Immature natural killer cell (primary cell): ENCODE measurements at regions not wholly inside any gene's neighbourhood (a gene's known extent, or its start where the extent isn't known, plus 50 kb on each side); places are given as distances from the start of the nearest gene placed in this dataset.

ENCODE experiments used
- DNase-seq, 3 donors: peaks; one replicate each; pipeline ENCODE4 v3.0.0; 2022; ENCODE audit warnings: mixed read lengths in 1 of 3
- H3K27ac Mint-ChIP-seq, 6 donors: one replicate each; pipeline ENCODE4 v1.8.0; 2020; ENCODE audit warnings: mixed read lengths in 6 of 6, mild to moderate bottlenecking in 5 of 6, inconsistent platforms in 4 of 6, moderate library complexity in 3 of 6
- H3K27me3 Mint-ChIP-seq, 3 donors: one replicate each; pipeline ENCODE4 v1.8.0; 2020 to 2021; ENCODE audit warnings: low read depth in 3 of 3, mild to moderate bottlenecking in 3 of 3, mixed read lengths in 3 of 3, moderate library complexity in 3 of 3, inconsistent platforms in 1 of 3
- H3K36me3 Mint-ChIP-seq, 3 donors: one replicate each; pipeline ENCODE4 v1.8.0; 2020; ENCODE audit warnings: mixed read lengths in 3 of 3, inconsistent platforms in 2 of 3, mild to moderate bottlenecking in 2 of 3
- H3K4me1 Mint-ChIP-seq, 2 donors: one replicate each; pipeline ENCODE4 v1.8.0; 2020; ENCODE audit warnings: inconsistent platforms in 2 of 2, mild to moderate bottlenecking in 2 of 2, mixed read lengths in 2 of 2, moderate library complexity in 1 of 2
- H3K4me3 Mint-ChIP-seq, 5 donors: one replicate each; pipeline ENCODE4 v1.8.0; 2020; ENCODE audit warnings: mild to moderate bottlenecking in 5 of 5, mixed read lengths in 5 of 5, inconsistent platforms in 3 of 5, moderate library complexity in 3 of 5
- H3K9me3 Mint-ChIP-seq, 6 donors: one replicate each; pipeline ENCODE4 v1.8.0; 2020; ENCODE audit warnings: mild to moderate bottlenecking in 6 of 6, mixed read lengths in 6 of 6, inconsistent platforms in 4 of 6, moderate library complexity in 3 of 6

DNA sequence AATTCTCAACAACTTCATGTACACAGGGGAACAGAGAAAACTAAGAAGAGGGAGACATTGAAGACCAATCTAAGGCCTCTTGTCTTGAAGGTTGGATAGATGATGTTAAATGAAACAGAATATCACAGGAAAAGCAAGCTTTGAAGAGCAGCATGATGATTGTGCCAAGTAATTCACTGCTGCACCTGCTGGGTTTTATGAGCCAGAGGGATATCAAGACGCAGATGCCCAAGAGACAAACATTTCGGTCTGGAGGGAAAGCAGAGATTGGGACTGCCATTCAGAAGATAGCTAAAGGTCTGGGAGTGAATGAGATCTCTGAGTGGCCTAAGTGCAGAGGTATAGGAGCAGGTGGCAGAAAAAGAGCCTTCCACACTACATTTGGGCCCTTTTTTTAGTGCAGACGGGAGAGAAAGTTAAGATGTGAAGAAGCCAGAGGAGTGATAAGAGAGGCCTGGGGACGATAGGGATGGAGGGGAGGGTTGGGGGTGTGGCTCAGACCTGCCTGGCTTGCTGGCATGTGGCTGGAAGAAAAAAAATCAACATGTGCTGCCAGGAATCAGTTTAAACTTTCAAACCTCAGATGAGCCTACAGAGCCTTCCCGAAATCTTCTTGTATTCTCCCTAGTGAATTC is 200.6 kb downstream of the AEBP2 start:
- Mint-ChIP-seq H3K9me3 (no peaks in the 10 kb centered on the region), H3K27me3 (peaks cover 1 to 2% (median 2%) of the 10 kb centered on the region in 3 donors), H3K4me1 (no peaks in the 10 kb centered on the region), H3K36me3 (peaks cover 4 to 8% (median 5%) of the 10 kb centered on the region in 3 donors), H3K4me3 (no peak overlapping the region), H3K27ac (no peak overlapping the region)
- no peak for DNase-seq

- DNase-seq = no peak
- Mint-ChIP-seq H3K4me3 (no peak overlapping the region), H3K27me3 (peaks cover 0 to 4% (median 1%) of the 10 kb centered on the region in 3 donors), H3K36me3 (peaks cover 4 to 8% (median 5%) of the 10 kb centered on the region in 3 donors), H3K9me3 (peaks cover 0 to 7% (median 4%) of the 10 kb centered on the region in 6 donors), H3K4me1 (no peaks in the 10 kb centered on the region), H3K27ac (no peak overlapping the region)
Measured at GRCh38 chr12:19641235-19642080, 202.2 kb downstream of the AEBP2 start.

DNA sequence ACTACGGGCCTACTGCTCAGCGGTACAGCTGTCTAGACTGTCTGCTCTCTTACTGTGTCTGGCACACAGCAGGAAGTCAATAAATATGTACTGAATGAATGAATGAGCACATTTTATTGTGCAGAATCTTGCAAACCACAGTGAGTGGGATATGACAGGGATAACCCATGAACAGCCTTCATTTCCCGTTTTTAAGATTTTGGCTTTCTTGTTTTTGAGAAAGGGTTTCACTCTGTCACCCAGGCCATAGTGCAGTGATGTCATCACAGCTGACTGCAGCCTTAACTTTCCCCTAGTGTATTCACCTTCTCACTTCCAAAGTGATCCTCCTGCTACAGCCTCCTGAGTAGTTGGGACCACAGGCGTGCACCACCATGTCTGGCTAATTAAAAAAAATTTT is 203.1 kb downstream of the AEBP2 start:
- Mint-ChIP-seq H3K4me1 (no peaks in the 10 kb centered on the region), H3K27me3 (peaks cover 1 to 4% (median 1%) of the 10 kb centered on the region in 3 donors), H3K27ac (peak overlapping the region in 1 of 6 donors; percentile 60), H3K9me3 (peaks cover 0 to 7% (median 4%) of the 10 kb centered on the region in 6 donors), H3K4me3 (no peak overlapping the region), H3K36me3 (peaks cover 4 to 11% (median 5%) of the 10 kb centered on the region in 3 donors)
- DNase-seq = no peak

DNA sequence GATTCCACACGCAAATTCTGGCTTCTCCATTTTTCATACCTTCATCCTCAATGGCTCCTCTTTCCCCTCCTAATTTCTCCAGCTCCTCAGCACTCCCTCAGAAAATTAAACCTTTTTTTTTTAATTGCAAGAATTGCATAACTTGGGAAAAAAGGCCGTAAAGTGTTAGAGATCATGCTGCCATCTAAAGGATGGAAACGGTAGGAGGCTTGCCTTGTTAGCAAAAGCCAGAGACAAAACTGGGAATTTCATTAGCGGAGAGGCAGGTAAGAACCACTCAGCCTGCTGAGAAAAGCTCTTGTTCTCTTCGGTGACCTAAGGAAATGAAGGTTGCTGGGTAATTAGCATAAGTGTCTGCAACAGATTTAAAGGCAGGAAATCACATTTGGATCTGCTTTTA is 204.3 kb downstream of the AEBP2 start:
- peaks cover 0 to 7% (median 4%) of the 10 kb centered on the region in 6 donors for H3K9me3 Mint-ChIP-seq
- H3K36me3 Mint-ChIP-seq = peaks cover 4 to 11% (median 5%) of the 10 kb centered on the region in 3 donors
- peaks cover 1 to 4% (median 1%) of the 10 kb centered on the region in 3 donors for H3K27me3 Mint-ChIP-seq
- H3K4me3 Mint-ChIP-seq = no peak overlapping the region
- peaks cover 2 to 6% of the 10 kb centered on the region in 2 donors for H3K4me1 Mint-ChIP-seq
- no peak for DNase-seq
- H3K27ac Mint-ChIP-seq = peak overlapping the region in 1 of 6 donors; percentile 60

- Mint-ChIP-seq H3K27ac (no peak overlapping the region), H3K9me3 (peaks cover 0 to 7% (median 4%) of the 10 kb centered on the region in 6 donors), H3K4me1 (peaks cover 2 to 6% of the 10 kb centered on the region in 2 donors), H3K36me3 (peaks cover 4 to 16% (median 5%) of the 10 kb centered on the region in 3 donors), H3K27me3 (peaks cover 1 to 6% (median 1%) of the 10 kb centered on the region in 3 donors), H3K4me3 (no peak overlapping the region)
- DNase-seq = no peak
Measured at GRCh38 chr12:19644571-19644970, 205.3 kb downstream of the AEBP2 start.

- H3K9me3 Mint-ChIP-seq = peaks cover 0 to 7% (median 4%) of the 10 kb centered on the region in 6 donors
- H3K4me1 Mint-ChIP-seq = peaks cover 2 to 6% of the 10 kb centered on the region in 2 donors
- H3K36me3 Mint-ChIP-seq = peaks cover 4 to 14% (median 5%) of the 10 kb centered on the region in 3 donors
- peaks cover 1 to 6% (median 1%) of the 10 kb centered on the region in 3 donors for H3K27me3 Mint-ChIP-seq
- DNase-seq = no peak
- no peak overlapping the region for H3K27ac Mint-ChIP-seq
- H3K4me3 Mint-ChIP-seq = no peak overlapping the region
Measured at GRCh38 chr12:19645823-19646222, 206.5 kb downstream of the AEBP2 start.

GRCh38 chr12:19646599-19646998 is 207.3 kb downstream of the AEBP2 start:
- Mint-ChIP-seq H3K27ac (no peak overlapping the region), H3K4me1 (peaks cover 2 to 6% of the 10 kb centered on the region in 2 donors), H3K4me3 (no peak overlapping the region), H3K36me3 (peaks cover 4 to 13% (median 10%) of the 10 kb centered on the region in 3 donors), H3K9me3 (peaks cover 0 to 7% (median 4%) of the 10 kb centered on the region in 6 donors), H3K27me3 (peaks cover 1 to 6% (median 1%) of the 10 kb centered on the region in 3 donors)
- DNase-seq = no peak

- peaks cover 1 to 6% (median 1%) of the 10 kb centered on the region in 3 donors for H3K27me3 Mint-ChIP-seq
- peaks cover 2 to 6% of the 10 kb centered on the region in 2 donors for H3K4me1 Mint-ChIP-seq
- no peak overlapping the region for H3K27ac Mint-ChIP-seq
- no peak for DNase-seq
- no peak overlapping the region for H3K4me3 Mint-ChIP-seq
- H3K36me3 Mint-ChIP-seq = peaks cover 4 to 16% (median 14%) of the 10 kb centered on the region in 3 donors
- peaks cover 0 to 7% (median 4%) of the 10 kb centered on the region in 6 donors for H3K9me3 Mint-ChIP-seq
Measured at GRCh38 chr12:19647806-19648556, 208.7 kb downstream of the AEBP2 start.

DNA sequence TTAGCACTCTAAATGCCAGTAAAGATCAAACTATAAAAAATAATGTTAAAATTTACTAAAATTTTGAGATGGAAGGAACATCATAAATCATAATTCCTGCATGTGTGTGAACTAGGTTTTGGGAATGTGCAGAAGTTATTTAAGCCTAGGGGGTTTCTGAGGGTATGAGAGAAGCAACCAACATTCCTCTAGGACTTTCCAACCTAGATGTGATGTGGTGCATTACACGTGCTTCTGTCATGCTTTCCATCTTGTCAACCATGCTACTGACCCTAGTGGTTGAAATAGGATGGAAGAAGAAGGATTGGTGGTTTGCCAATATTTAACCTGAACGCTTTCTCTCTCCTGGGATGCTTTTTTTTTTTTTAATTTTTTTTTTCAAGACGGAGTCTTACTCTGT is 209.3 kb downstream of the AEBP2 start:
- Mint-ChIP-seq H3K36me3 (peaks cover 4 to 19% (median 14%) of the 10 kb centered on the region in 3 donors), H3K9me3 (peaks cover 0 to 7% (median 4%) of the 10 kb centered on the region in 6 donors), H3K27me3 (peaks cover 1 to 6% (median 1%) of the 10 kb centered on the region in 3 donors), H3K4me1 (peaks cover 2 to 6% of the 10 kb centered on the region in 2 donors), H3K4me3 (no peak overlapping the region), H3K27ac (no peak overlapping the region)
- DNase-seq = no peak

DNA sequence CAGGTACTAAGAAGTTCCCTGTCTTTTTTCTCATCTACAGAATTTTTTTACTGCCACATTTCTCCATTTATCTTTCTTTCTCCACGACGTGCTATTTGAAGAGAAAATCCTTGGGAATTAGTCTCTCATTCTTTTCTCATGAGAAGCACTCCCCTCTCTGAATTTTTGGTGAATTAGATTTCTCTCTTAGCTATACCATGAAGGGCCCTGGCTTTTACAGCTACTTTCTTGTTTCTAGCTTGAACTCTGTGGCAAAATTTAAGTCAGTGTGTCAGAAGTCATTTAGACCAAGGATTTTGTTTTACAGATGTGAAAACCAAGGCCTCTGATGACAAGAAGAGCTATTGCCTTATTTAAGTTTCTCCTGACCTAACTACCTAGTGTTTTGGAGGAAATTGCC is 213.1 kb downstream of the AEBP2 start:
- Mint-ChIP-seq H3K4me1 (peaks cover 2 to 6% of the 10 kb centered on the region in 2 donors), H3K36me3 (peaks cover 0 to 12% (median 9%) of the 10 kb centered on the region in 3 donors), H3K4me3 (no peak overlapping the region), H3K9me3 (no peaks in the 10 kb centered on the region), H3K27ac (no peak overlapping the region), H3K27me3 (peaks cover 0 to 2% (median 0%) of the 10 kb centered on the region in 3 donors)
- DNase-seq = no peak

DNA sequence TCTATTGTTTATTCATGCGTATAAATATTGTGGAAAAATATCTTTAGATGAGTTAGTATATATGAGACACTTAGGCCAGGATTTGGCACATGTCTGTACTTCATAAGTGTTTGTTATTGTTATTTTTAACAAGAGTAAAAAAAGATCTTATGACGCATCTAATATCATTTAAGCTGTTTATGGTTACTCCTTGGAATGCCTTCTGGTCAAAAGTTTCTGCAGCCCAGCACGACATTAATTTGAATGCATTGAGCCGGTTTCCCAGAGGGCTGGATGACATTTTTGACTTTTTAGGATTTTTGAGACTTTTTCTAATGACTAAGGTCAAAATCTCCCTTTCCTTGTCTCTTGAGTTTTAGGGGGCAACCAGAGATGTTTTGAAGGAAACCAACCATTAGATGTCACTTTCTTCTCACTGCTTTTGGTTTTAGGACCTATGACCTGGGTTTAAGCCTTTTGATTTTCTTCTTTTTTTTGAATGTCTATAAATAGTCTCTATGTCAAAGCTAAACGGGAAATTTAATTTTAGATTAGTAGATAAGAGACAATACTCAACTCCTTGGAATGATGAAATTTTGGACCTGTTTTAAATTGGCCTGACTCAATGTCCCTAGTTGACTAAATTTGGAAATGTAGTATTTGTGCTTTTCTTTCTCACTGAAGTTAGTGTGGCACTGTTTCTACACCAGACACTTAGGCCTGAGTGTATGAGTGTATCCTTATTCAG is 215.5 kb downstream of the AEBP2 start:
- H3K9me3 Mint-ChIP-seq = no peaks in the 10 kb centered on the region
- peaks cover 0 to 2% (median 0%) of the 10 kb centered on the region in 3 donors for H3K27me3 Mint-ChIP-seq
- H3K4me3 Mint-ChIP-seq = no peak overlapping the region
- H3K27ac Mint-ChIP-seq = peak overlapping the region in 1 of 6 donors; percentile 37
- H3K36me3 Mint-ChIP-seq = peaks cover 0 to 13% (median 9%) of the 10 kb centered on the region in 3 donors
- no peak for DNase-seq
- H3K4me1 Mint-ChIP-seq = no peaks in the 10 kb centered on the region

GRCh38 chr12:19657118-19657731 is 217.9 kb downstream of the AEBP2 start:
- peaks cover 0 to 10% (median 3%) of the 10 kb centered on the region in 3 donors for H3K36me3 Mint-ChIP-seq
- no peak overlapping the region for H3K27ac Mint-ChIP-seq
- no peak overlapping the region for H3K4me3 Mint-ChIP-seq
- H3K4me1 Mint-ChIP-seq = no peaks in the 10 kb centered on the region
- peaks cover 0 to 1% (median 0%) of the 10 kb centered on the region in 6 donors for H3K9me3 Mint-ChIP-seq
- H3K27me3 Mint-ChIP-seq = peaks cover 0 to 5% (median 2%) of the 10 kb centered on the region in 3 donors
- DNase-seq = no peak
